DND-41 (cell line): ENCODE measurements at regions not wholly inside any gene's neighbourhood (a gene's known extent, or its start where the extent isn't known, plus 50 kb on each side); places are given as distances from the start of the nearest gene placed in this dataset.

Experiments
- ATAC-seq: fragments of 200-7000 bp; cut with Tn5 transposase; 3 replicates; pipeline ENCODE4 v1.9.1; 2021; ENCODE audit warnings: low read depth; ENCODE audit not compliant: insufficient read depth
- DNase-seq: peaks from one replicate; pipeline ENCODE4 v3.0.0-alpha.2; 2020
- H2AFZ ChIP-seq: 2 replicates; pipeline ENCODE4 v1.6.0; 2012; ENCODE audit warnings: low read depth, low read length
- H3K27ac ChIP-seq: 2 replicates; pipeline ENCODE4 v1.5.1; 2012; ENCODE audit warnings: low read length, inconsistent platforms
- H3K27me3 ChIP-seq: fragments of 200-600 bp; sonication (generic); 2 replicates; pipeline ENCODE4 v1.6.0; 2012; ENCODE audit warnings: low read length, mild to moderate bottlenecking, inconsistent platforms; ENCODE audit not compliant: insufficient read depth, poor library complexity
- H3K36me3 ChIP-seq: 2 replicates; pipeline ENCODE4 v1.5.1; 2012; ENCODE audit warnings: low read length, inconsistent platforms; ENCODE audit not compliant: insufficient read depth
- H3K4me1 ChIP-seq: 2 replicates; pipeline ENCODE4 v1.5.1; 2012; ENCODE audit warnings: mild to moderate bottlenecking, low read length; ENCODE audit not compliant: insufficient read depth
- H3K4me2 ChIP-seq: 2 replicates; pipeline ENCODE4 v1.6.0; 2012; ENCODE audit warnings: mild to moderate bottlenecking, moderate library complexity, low read length, inconsistent platforms; ENCODE audit not compliant: insufficient read depth
- H3K4me3 ChIP-seq, 2 experiments: fragments of 200-600 bp in 1 of 2; shearing (Covaris generic) in 1 of 2; 2 replicates each; pipeline ENCODE4 v1.5.1; 2012 to 2016; ENCODE audit warnings: inconsistent platforms in 2 of 2, low read length in 2 of 2, mild to moderate bottlenecking in 2 of 2, low read depth in 1 of 2, moderate library complexity in 1 of 2
- H3K79me2 ChIP-seq: 2 replicates; pipeline ENCODE4 v1.6.0; 2012; ENCODE audit warnings: low read length, inconsistent platforms; ENCODE audit not compliant: insufficient read depth
- H3K9ac ChIP-seq: 2 replicates; pipeline ENCODE4 v1.6.0; 2012; ENCODE audit warnings: low read depth, mild to moderate bottlenecking, inconsistent platforms, low read length, moderate library complexity
- H3K9me3 ChIP-seq: 2 replicates; pipeline ENCODE4 v1.5.1; 2012; ENCODE audit warnings: low read length, moderate library complexity, mild to moderate bottlenecking, inconsistent platforms; ENCODE audit not compliant: insufficient read depth, severe bottlenecking
- H4K20me1 ChIP-seq: 2 replicates; pipeline ENCODE4 v1.6.0; 2012; ENCODE audit warnings: low read length; ENCODE audit not compliant: insufficient read depth
- CTCF ChIP-seq: IDR thresholded peaks from 2 replicates; pipeline ENCODE4 v1.5.1; 2012; ENCODE audit warnings: borderline replicate concordance, low read length, moderate library complexity, mild to moderate bottlenecking; ENCODE audit not compliant: poor library complexity, severe bottlenecking; ENCODE audit errors: extremely low read depth
- EZH2 ChIP-seq: IDR thresholded peaks from 3 replicates; pipeline ENCODE4 v1.6.1; 2012; ENCODE audit warnings: borderline replicate concordance, low read depth, mild to moderate bottlenecking, moderate library complexity, low read length, inconsistent platforms; ENCODE audit not compliant: severe bottlenecking

- no peaks in the 10 kb centered on the region for H4K20me1 ChIP-seq
- no peaks in the 10 kb centered on the region for H3K4me1 ChIP-seq
- H3K36me3 ChIP-seq = no peaks in the 10 kb centered on the region
- H3K4me3 ChIP-seq = no peak overlapping the region
- no peaks in the 10 kb centered on the region for H3K27me3 ChIP-seq
- no peak overlapping the region for H3K27ac ChIP-seq
- DNase-seq (no peak), ATAC-seq (no peak)
- H3K9ac ChIP-seq = no peak overlapping the region
- H2AFZ ChIP-seq = no peak overlapping the region
- no peaks in the 10 kb centered on the region for H3K79me2 ChIP-seq
- H3K9me3 ChIP-seq = no peaks in the 10 kb centered on the region
- TF ChIP-seq CTCF (no peak), EZH2 (no peak)
- no peak overlapping the region for H3K4me2 ChIP-seq
Measured at GRCh38 chr4:119726505-119726904, 97.9 kb upstream of the PDE5A start.

- no peak overlapping the region for H3K27ac ChIP-seq
- no peak overlapping the region for H2AFZ ChIP-seq
- H3K4me2 ChIP-seq = no peak overlapping the region
- no peaks in the 10 kb centered on the region for H4K20me1 ChIP-seq
- DNase-seq = no peak
- H3K27me3 ChIP-seq = no peaks in the 10 kb centered on the region
- H3K9me3 ChIP-seq = no peaks in the 10 kb centered on the region
- H3K79me2 ChIP-seq = no peaks in the 10 kb centered on the region
- TF ChIP-seq EZH2 (no peak), CTCF (no peak)
- no peaks in the 10 kb centered on the region for H3K36me3 ChIP-seq
- H3K9ac ChIP-seq = no peak overlapping the region
- H3K4me1 ChIP-seq = no peaks in the 10 kb centered on the region
- no peak for ATAC-seq
- H3K4me3 ChIP-seq = no peak overlapping the region
Measured at GRCh38 chr4:119725688-119726330, 97.2 kb upstream of the PDE5A start.

GRCh38 chr4:119725011-119725410 lies 96.4 kb upstream of the PDE5A start:
- no peak overlapping the region for H3K4me3 ChIP-seq
- ATAC-seq (no peak), DNase-seq (no peak)
- no peak overlapping the region for H3K27ac ChIP-seq
- no peaks in the 10 kb centered on the region for H4K20me1 ChIP-seq
- no peak for TF ChIP-seq EZH2
- TF ChIP-seq CTCF = no peak
- no peaks in the 10 kb centered on the region for H3K9me3 ChIP-seq
- no peaks in the 10 kb centered on the region for H3K4me1 ChIP-seq
- H3K27me3 ChIP-seq = no peaks in the 10 kb centered on the region
- H3K4me2 ChIP-seq = no peak overlapping the region
- H3K79me2 ChIP-seq = no peaks in the 10 kb centered on the region
- H3K9ac ChIP-seq = no peak overlapping the region
- no peaks in the 10 kb centered on the region for H3K36me3 ChIP-seq
- H2AFZ ChIP-seq = no peak overlapping the region
